SK-N-SH treated with all-trans-retinoic acid at 6 μM for 48 hours (cell line): ENCODE measurements at regions not wholly inside any gene's neighbourhood (a gene's known extent, or its start where the extent isn't known, plus 50 kb on each side); places are given as distances from the start of the nearest gene placed in this dataset.
"Not testable (repeated sequence)": the region's sequence is repeated elsewhere in the genome, so short reads cannot be mapped to it uniquely, and the experiment has no call there.

Experiments used
- ARNTL ChIP-seq: fragments of 450-650 bp; formaldehyde crosslinking; IDR thresholded peaks from 2 replicates; pipeline ENCODE4 v1.5.0; 2020; ENCODE audit warnings: low read depth, mild to moderate bottlenecking, moderate library complexity, borderline replicate concordance
- BACH2 ChIP-seq: fragments of 250-450 bp; sonication (Bioruptor Pico); IDR thresholded peaks from 2 replicates; pipeline ENCODE4 v1.9.0; 2021; ENCODE audit warnings: mild to moderate bottlenecking, borderline replicate concordance
- PATZ1 ChIP-seq: fragments of 250-450 bp; sonication (Bioruptor Pico); IDR thresholded peaks from 2 replicates; pipeline ENCODE4 v1.8.0; 2020; ENCODE audit warnings: mild to moderate bottlenecking, moderate library complexity, borderline replicate concordance
- RARB ChIP-seq: fragments of 250-450 bp; sonication (Bioruptor Pico); IDR thresholded peaks from 2 replicates; pipeline ENCODE4 v1.8.0; 2021; ENCODE audit warnings: mild to moderate bottlenecking, moderate library complexity
- ZFP3 ChIP-seq: fragments of 250-450 bp; sonication (Bioruptor Pico); IDR thresholded peaks from 2 replicates; pipeline ENCODE4 v1.5.0; 2020; ENCODE audit warnings: mild to moderate bottlenecking, moderate library complexity
- ZFP30 ChIP-seq: fragments of 450-650 bp; formaldehyde crosslinking; IDR thresholded peaks from 2 replicates; pipeline ENCODE4 v1.5.0; 2022; ENCODE audit warnings: mild to moderate bottlenecking, moderate library complexity

GRCh38 chr20:30419871-30420420 is 837.5 kb upstream of the DEFB115 start:
- TF ChIP-seq ARNTL; ZFP30 (CRISPR knock-in tag); PATZ1 (CRISPR knock-in tag); RARB (CRISPR knock-in tag); ZFP3 (CRISPR knock-in tag); BACH2: not testable (repeated sequence)
